GM10266 (cell line): ENCODE measurements at regions not wholly inside any gene's neighbourhood (a gene's known extent, or its start where the extent isn't known, plus 50 kb on each side); places are given as distances from the start of the nearest gene placed in this dataset.

ENCODE experiments used
- DNase-seq: peaks from one replicate; pipeline ENCODE4 v3.0.0; 2012; ENCODE audit errors: extremely low spot score
- TF ChIP-seq, protein P1 (sequence below): IDR thresholded peaks from 2 replicates; pipeline ENCODE4 v1.5.1; 2012; ENCODE audit warnings: mild to moderate bottlenecking, low read depth; ENCODE audit not compliant: control insufficient read depth, insufficient read depth; ENCODE audit errors: missing control alignments

- TF ChIP-seq, protein P1, sequence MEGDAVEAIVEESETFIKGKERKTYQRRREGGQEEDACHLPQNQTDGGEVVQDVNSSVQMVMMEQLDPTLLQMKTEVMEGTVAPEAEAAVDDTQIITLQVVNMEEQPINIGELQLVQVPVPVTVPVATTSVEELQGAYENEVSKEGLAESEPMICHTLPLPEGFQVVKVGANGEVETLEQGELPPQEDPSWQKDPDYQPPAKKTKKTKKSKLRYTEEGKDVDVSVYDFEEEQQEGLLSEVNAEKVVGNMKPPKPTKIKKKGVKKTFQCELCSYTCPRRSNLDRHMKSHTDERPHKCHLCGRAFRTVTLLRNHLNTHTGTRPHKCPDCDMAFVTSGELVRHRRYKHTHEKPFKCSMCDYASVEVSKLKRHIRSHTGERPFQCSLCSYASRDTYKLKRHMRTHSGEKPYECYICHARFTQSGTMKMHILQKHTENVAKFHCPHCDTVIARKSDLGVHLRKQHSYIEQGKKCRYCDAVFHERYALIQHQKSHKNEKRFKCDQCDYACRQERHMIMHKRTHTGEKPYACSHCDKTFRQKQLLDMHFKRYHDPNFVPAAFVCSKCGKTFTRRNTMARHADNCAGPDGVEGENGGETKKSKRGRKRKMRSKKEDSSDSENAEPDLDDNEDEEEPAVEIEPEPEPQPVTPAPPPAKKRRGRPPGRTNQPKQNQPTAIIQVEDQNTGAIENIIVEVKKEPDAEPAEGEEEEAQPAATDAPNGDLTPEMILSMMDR: no peak
Observed at GRCh38 chrX:139112432-139112831, 400.9 kb upstream of the FGF13 start.

DNA sequence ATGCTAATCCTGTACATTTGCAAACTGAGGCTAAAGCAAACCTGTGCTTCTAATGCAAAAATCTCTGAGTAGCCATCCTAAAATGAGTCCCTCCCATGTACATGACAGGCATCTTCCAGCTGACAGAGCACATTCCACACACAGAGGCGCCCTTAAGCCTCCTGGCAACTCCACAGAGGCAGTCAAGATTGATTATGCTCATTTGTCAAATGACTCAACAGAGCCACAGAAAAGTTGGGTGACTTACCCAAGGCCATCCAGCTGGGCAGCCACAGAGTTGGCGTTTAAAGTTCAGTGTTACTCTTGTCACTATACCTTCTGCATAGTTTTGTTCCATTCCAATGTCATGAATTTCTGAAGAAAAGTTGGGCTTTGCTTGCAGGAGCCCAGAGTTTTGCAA lies 394.6 kb upstream of the FGF13 start:
- DNase-seq: no peak
- TF ChIP-seq, protein P1: no peak

More at GRCh38 chrX:139112432-139112831, 400.9 kb upstream of the FGF13 start:
- no peak for DNase-seq

- DNase-seq: no peak
- TF ChIP-seq, protein P1: no peak
Observed at GRCh38 chrX:139094671-139095592, 383.4 kb upstream of the FGF13 start.

GRCh38 chrX:139093201-139093600 lies 381.7 kb upstream of the FGF13 start:
- DNase-seq: no peak
- TF ChIP-seq, protein P1: no peak

DNA sequence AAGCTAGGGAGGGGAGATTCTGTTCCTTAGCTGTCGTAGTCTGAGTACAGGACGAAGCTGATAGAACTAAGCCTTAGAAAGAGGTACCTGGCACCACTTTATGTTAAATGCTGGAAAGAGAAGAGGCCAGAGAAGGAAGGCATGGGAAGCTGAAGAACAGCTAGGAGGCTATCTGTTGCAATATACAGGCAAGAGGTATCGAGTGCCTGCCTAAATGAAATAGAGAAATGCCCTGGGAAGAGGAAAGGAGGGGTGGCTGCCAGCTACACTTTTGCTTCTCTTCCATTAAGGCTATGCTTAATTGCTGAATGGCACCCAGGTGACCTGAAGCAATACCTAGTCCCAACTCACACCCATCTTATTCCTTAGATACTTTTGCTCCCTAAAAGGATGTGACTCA lies 380.4 kb upstream of the FGF13 start:
- TF ChIP-seq, protein P1: no peak
- DNase-seq: no peak

DNA sequence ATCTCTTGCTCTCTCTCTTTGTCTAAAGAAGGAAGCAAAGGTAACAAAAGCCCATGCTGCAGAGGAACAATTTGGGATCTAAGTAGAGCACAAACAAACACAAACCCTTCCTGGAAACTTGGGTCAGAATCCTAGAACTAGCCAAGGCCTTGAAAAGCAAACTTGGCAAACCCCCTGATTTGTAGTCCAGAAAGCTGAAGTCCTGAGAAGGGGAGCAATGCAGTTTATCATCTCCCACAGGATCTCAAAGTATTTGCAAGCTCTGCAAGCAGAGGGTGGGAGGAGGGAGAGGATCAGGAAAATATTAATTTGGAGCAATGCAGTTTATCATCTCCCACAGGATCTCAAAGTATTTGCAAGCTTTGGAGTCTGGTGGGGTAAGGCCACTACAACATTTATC lies 379.5 kb upstream of the FGF13 start:
- DNase-seq: no peak
- TF ChIP-seq, protein P1: no peak

DNA sequence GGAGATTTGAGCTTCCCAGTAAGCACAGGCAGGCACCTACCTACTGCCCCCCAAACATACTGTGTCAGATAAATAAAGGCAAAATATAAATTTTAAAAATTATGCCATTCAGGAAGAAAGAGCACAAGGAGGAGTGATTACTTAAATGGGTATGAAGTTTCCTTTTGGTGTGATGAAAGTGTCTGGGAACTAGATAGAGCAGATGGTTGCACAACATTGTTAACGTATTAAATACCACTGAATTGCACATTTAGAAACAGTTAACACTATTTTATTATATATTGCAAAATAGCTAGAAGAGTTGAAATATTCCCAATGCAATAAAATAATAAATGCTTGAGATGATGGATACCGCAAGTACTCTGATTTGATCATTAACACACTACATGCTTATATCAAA lies 374.7 kb upstream of the FGF13 start:
- DNase-seq: no peak
- TF ChIP-seq, protein P1: no peak
